ENCODE measurements at regions not wholly inside any gene's neighbourhood (a gene's known extent, or its start where the extent isn't known, plus 50 kb on each side); places are given as distances from the start of the nearest gene placed in this dataset.

DNA sequence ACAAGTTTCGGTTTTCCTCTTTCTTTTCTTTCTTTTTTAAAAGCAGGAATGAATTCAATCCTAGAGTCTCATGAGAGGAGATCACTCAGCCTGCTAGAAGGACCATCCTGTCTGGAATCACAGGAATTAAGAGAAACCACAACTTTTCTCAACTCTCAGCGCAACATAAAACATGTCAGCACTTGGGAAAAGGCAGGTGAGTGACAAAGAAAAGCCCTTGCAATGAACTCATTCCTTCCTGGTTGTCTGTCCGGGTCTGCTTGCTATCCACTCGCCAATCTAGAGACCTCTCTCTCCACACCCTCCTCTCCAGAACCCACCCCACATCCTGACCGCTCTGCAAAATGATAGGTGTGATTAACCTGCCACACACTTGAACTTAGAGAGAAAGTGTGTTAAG, 253.8 kb downstream of the LY86 start:
- Mint-ChIP-seq H3K4me1 (no peaks in the 10 kb centered on the region), H3K27me3 (ENCODE audit: insufficient read depth, low read depth) (peaks cover 2% of the 10 kb centered on the region), H3K36me3 (no peaks in the 10 kb centered on the region), H3K4me3 (no peak overlapping the region), H3K9me3 (peaks cover 8% of the 10 kb centered on the region), H3K27ac (no peak overlapping the region)
- Histone ChIP-seq H3K9me3 (ENCODE audit: low read depth) (no peaks in the 10 kb centered on the region), H3K36me3 (no peaks in the 10 kb centered on the region), H3K27me3 (no peaks in the 10 kb centered on the region), H3K4me1 (no peaks in the 10 kb centered on the region), H2AFZ (replicated peaks) (no peak overlapping the region), H3K4me3 (no peak overlapping the region), H4K20me1 (ENCODE audit: low read depth) (no peaks in the 10 kb centered on the region), H3F3A (ENCODE audit: low read depth) (no peaks in the 10 kb centered on the region), H3K9ac (no peak overlapping the region), H3K4me2 (no peak overlapping the region), H3K27ac (no peak overlapping the region), H3K79me2 (ENCODE audit: low read depth) (no peaks in the 10 kb centered on the region)
- TF ChIP-seq, protein P1, sequence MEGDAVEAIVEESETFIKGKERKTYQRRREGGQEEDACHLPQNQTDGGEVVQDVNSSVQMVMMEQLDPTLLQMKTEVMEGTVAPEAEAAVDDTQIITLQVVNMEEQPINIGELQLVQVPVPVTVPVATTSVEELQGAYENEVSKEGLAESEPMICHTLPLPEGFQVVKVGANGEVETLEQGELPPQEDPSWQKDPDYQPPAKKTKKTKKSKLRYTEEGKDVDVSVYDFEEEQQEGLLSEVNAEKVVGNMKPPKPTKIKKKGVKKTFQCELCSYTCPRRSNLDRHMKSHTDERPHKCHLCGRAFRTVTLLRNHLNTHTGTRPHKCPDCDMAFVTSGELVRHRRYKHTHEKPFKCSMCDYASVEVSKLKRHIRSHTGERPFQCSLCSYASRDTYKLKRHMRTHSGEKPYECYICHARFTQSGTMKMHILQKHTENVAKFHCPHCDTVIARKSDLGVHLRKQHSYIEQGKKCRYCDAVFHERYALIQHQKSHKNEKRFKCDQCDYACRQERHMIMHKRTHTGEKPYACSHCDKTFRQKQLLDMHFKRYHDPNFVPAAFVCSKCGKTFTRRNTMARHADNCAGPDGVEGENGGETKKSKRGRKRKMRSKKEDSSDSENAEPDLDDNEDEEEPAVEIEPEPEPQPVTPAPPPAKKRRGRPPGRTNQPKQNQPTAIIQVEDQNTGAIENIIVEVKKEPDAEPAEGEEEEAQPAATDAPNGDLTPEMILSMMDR (IDR thresholded peaks at IDR 0.05): no peak
- TF ChIP-seq EZH2 (IDR thresholded peaks at IDR 0.05) (no peak), EZH2phosphoT487 (IDR thresholded peaks at IDR 0.05) (no peak)
- DNase-seq (ENCODE audit: low spot score): no peak

DNA sequence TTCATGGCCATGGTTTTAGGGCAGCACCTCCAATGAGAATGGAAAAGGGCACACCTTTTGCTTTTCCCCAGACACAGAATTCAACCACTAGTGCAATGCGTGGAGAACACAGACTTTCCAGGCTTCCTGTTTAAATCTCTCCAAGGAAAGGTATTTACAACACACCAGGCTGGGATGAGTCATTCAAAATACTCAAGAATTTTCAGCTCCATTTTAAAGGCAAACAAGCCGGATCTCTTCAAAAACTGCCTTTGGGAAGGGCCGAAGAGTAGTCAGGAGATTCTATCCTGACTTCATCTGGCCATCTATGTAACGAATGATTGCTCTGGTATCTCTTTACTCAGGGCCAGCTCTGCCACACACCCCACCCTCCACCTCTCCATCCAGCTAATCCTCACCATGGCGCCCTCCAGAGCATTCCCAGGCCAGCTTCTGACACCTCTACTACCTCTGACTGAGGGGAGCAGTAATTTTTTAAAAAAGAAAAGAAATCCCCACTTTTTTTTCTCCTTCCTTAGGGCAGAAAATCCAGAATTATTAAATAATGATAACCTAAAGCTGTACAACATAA, 254.6 kb downstream of the LY86 start:
- Histone ChIP-seq H3K79me2 (ENCODE audit: low read depth) (no peaks in the 10 kb centered on the region), H4K20me1 (ENCODE audit: low read depth) (no peaks in the 10 kb centered on the region), H3K9me3 (ENCODE audit: low read depth) (no peaks in the 10 kb centered on the region), H3K4me1 (no peaks in the 10 kb centered on the region), H3K36me3 (no peaks in the 10 kb centered on the region), H3K27ac (no peak overlapping the region), H3K4me3 (no peak overlapping the region), H3K4me2 (no peak overlapping the region), H3K9ac (no peak overlapping the region), H2AFZ (replicated peaks) (no peak overlapping the region), H3K27me3 (no peaks in the 10 kb centered on the region), H3F3A (ENCODE audit: low read depth) (no peaks in the 10 kb centered on the region)
- H3K4me3 Mint-ChIP-seq: no peak overlapping the region
- H3K27me3 Mint-ChIP-seq (ENCODE audit: insufficient read depth, low read depth): peaks cover 2% of the 10 kb centered on the region
- no peaks in the 10 kb centered on the region for H3K4me1 Mint-ChIP-seq
- DNase-seq (ENCODE audit: low spot score): no peak
- no peak for TF ChIP-seq EZH2phosphoT487 (IDR thresholded peaks at IDR 0.05)
- TF ChIP-seq EZH2 (IDR thresholded peaks at IDR 0.05): no peak
- TF ChIP-seq, protein P1 (IDR thresholded peaks at IDR 0.05): no peak
- no peak overlapping the region for H3K27ac Mint-ChIP-seq
- H3K36me3 Mint-ChIP-seq: no peaks in the 10 kb centered on the region
- H3K9me3 Mint-ChIP-seq: peaks cover 8% of the 10 kb centered on the region

DNA sequence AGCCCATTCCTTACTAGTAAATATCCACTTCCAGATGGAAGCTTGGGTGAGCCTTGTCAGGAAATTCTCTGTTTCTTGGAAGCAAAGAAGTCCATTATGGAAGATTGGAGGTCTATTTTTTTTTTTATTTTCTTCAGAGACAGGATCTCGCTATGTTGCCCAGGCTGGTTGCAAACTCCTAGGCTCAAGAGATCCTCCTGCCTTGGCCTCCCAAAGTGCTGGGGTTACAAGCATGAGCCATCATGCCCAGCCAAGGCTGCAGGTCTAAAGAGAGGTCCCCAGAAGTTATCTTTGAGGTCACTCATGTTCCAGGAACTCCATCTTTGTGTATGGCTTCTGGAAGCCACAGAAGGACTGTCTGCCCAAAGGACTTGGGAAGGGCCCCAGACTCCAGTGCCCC, 255.3 kb downstream of the LY86 start:
- Mint-ChIP-seq H3K27ac (no peak overlapping the region), H3K4me3 (no peak overlapping the region), H3K36me3 (no peaks in the 10 kb centered on the region), H3K9me3 (peaks cover 8% of the 10 kb centered on the region), H3K4me1 (no peaks in the 10 kb centered on the region), H3K27me3 (ENCODE audit: insufficient read depth, low read depth) (peaks cover 2% of the 10 kb centered on the region)
- no peaks in the 10 kb centered on the region for H3K36me3 ChIP-seq
- TF ChIP-seq EZH2 (IDR thresholded peaks at IDR 0.05) (no peak), EZH2phosphoT487 (IDR thresholded peaks at IDR 0.05) (no peak)
- TF ChIP-seq, protein P1 (IDR thresholded peaks at IDR 0.05): no peak
- H3K27ac ChIP-seq: no peak overlapping the region
- H3K9me3 ChIP-seq (ENCODE audit: low read depth): no peaks in the 10 kb centered on the region
- no peaks in the 10 kb centered on the region for H3K4me1 ChIP-seq
- no peak overlapping the region for H3K4me2 ChIP-seq
- no peak overlapping the region for H3K4me3 ChIP-seq
- no peaks in the 10 kb centered on the region for H3F3A ChIP-seq (ENCODE audit: low read depth)
- no peaks in the 10 kb centered on the region for H4K20me1 ChIP-seq (ENCODE audit: low read depth)
- H2AFZ ChIP-seq (replicated peaks): no peak overlapping the region
- no peak for DNase-seq (ENCODE audit: low spot score)
- H3K79me2 ChIP-seq (ENCODE audit: low read depth): no peaks in the 10 kb centered on the region
- H3K9ac ChIP-seq: no peak overlapping the region
- no peaks in the 10 kb centered on the region for H3K27me3 ChIP-seq

Measured in neural progenitor cell (in vitro differentiated cells).